ENCODE measurements at regions not wholly inside any gene's neighbourhood (a gene's known extent, or its start where the extent isn't known, plus 50 kb on each side); places are given as distances from the start of the nearest gene placed in this dataset.

- no peaks in the 10 kb centered on the region for H3K9me3 ChIP-seq (ENCODE audit: control insufficient read depth, insufficient read depth, low read length)
- no peak overlapping the region for H3K4me2 ChIP-seq (ENCODE audit: low read length)
Measured at GRCh38 chr9:129276486-129277230, 98.6 kb upstream of the IER5L start.

GRCh38 chr9:129275626-129276247 is 97.7 kb upstream of the IER5L start:
- no peak for TF ChIP-seq CTCF (IDR thresholded peaks at IDR 0.05; ENCODE audit: low read depth, low read length, poor library complexity, severe bottlenecking)
- H3K4me2 ChIP-seq (ENCODE audit: low read length): no peak overlapping the region
- H3K9me3 ChIP-seq (ENCODE audit: control insufficient read depth, insufficient read depth, low read length): no peaks in the 10 kb centered on the region
- peaks cover 9% of the 10 kb centered on the region for H3K4me1 ChIP-seq (ENCODE audit: control insufficient read depth, low read length)
- no peak overlapping the region for H3K4me3 ChIP-seq (ENCODE audit: low read length)
- H3K9me2 ChIP-seq (replicated peaks; ENCODE audit: control insufficient read depth, low read length): no peaks in the 10 kb centered on the region
- H4K20me1 ChIP-seq (ENCODE audit: control insufficient read depth, insufficient read depth, low read depth, low read length): no peaks in the 10 kb centered on the region
- peaks cover 14% of the 10 kb centered on the region for H3K27me3 ChIP-seq (ENCODE audit: control insufficient read depth, low read length)
- no peaks in the 10 kb centered on the region for H3K79me2 ChIP-seq (ENCODE audit: control insufficient read depth, low read length)
- H3K27ac ChIP-seq (ENCODE audit: low read depth, low read length): no peak overlapping the region
- no peaks in the 10 kb centered on the region for H3F3A ChIP-seq (ENCODE audit: control insufficient read depth, insufficient read depth)
- H3K36me3 ChIP-seq (ENCODE audit: control insufficient read depth, low read length): no peaks in the 10 kb centered on the region

More at GRCh38 chr9:129276486-129277230, 98.6 kb upstream of the IER5L start:
- no peaks in the 10 kb centered on the region for H3K4me1 ChIP-seq (ENCODE audit: control insufficient read depth, low read length)
- H3K79me2 ChIP-seq (ENCODE audit: control insufficient read depth, low read length): no peaks in the 10 kb centered on the region
- TF ChIP-seq CTCF (IDR thresholded peaks at IDR 0.05; ENCODE audit: low read depth, low read length, poor library complexity, severe bottlenecking) (no peak), EZH2phosphoT487 (IDR thresholded peaks at IDR 0.05; ENCODE audit: borderline replicate concordance, low read length) (no peak)
- no peaks in the 10 kb centered on the region for H3K36me3 ChIP-seq (ENCODE audit: control insufficient read depth, low read length)
- H3F3A ChIP-seq (ENCODE audit: control insufficient read depth, insufficient read depth): no peaks in the 10 kb centered on the region
- no peak overlapping the region for H3K27ac ChIP-seq (ENCODE audit: low read depth, low read length)
- no peaks in the 10 kb centered on the region for H3K9me2 ChIP-seq (replicated peaks; ENCODE audit: control insufficient read depth, low read length)
- H4K20me1 ChIP-seq (ENCODE audit: control insufficient read depth, insufficient read depth, low read depth, low read length): no peaks in the 10 kb centered on the region
- peaks cover 7% of the 10 kb centered on the region for H3K27me3 ChIP-seq (ENCODE audit: control insufficient read depth, low read length)
- H3K4me3 ChIP-seq (ENCODE audit: low read length): no peak overlapping the region

GRCh38 chr9:129273941-129274684 is 96.1 kb upstream of the IER5L start:
- H3K79me2 ChIP-seq (ENCODE audit: control insufficient read depth, low read length): no peaks in the 10 kb centered on the region
- H3K4me1 ChIP-seq (ENCODE audit: control insufficient read depth, low read length): peaks cover 18% of the 10 kb centered on the region
- no peaks in the 10 kb centered on the region for H3F3A ChIP-seq (ENCODE audit: control insufficient read depth, insufficient read depth)
- no peak overlapping the region for H3K4me3 ChIP-seq (ENCODE audit: low read length)
- H3K27me3 ChIP-seq (ENCODE audit: control insufficient read depth, low read length): peaks cover 14% of the 10 kb centered on the region
- no peaks in the 10 kb centered on the region for H3K36me3 ChIP-seq (ENCODE audit: control insufficient read depth, low read length)
- no peak for TF ChIP-seq CTCF (IDR thresholded peaks at IDR 0.05; ENCODE audit: low read depth, low read length, poor library complexity, severe bottlenecking)
- TF ChIP-seq EZH2phosphoT487 (IDR thresholded peaks at IDR 0.05; ENCODE audit: borderline replicate concordance, low read length): no peak
- no peaks in the 10 kb centered on the region for H4K20me1 ChIP-seq (ENCODE audit: control insufficient read depth, insufficient read depth, low read depth, low read length)
- H3K9me3 ChIP-seq (ENCODE audit: control insufficient read depth, insufficient read depth, low read length): no peaks in the 10 kb centered on the region
- no peak overlapping the region for H3K27ac ChIP-seq (ENCODE audit: low read depth, low read length)
- no peak overlapping the region for H3K4me2 ChIP-seq (ENCODE audit: low read length)
- H3K9me2 ChIP-seq (replicated peaks; ENCODE audit: control insufficient read depth, low read length): no peaks in the 10 kb centered on the region

Measured in DOHH2 (cell line).